HG02798 (cell line): ENCODE measurements at regions not wholly inside any gene's neighbourhood (a gene's known extent, or its start where the extent isn't known, plus 50 kb on each side); places are given as distances from the start of the nearest gene placed in this dataset.
"Not testable (repeated sequence)": the region's sequence is repeated elsewhere in the genome, so short reads cannot be mapped to it uniquely, and the experiment has no call there.

Experiments
- ATAC-seq: cut with Tn5 transposase; IDR thresholded peaks from one replicate; pipeline ENCODE4 v1.9.1; 2021; ENCODE audit warnings: mild to moderate bottlenecking; ENCODE audit not compliant: unreplicated experiment, poor library complexity

DNA sequence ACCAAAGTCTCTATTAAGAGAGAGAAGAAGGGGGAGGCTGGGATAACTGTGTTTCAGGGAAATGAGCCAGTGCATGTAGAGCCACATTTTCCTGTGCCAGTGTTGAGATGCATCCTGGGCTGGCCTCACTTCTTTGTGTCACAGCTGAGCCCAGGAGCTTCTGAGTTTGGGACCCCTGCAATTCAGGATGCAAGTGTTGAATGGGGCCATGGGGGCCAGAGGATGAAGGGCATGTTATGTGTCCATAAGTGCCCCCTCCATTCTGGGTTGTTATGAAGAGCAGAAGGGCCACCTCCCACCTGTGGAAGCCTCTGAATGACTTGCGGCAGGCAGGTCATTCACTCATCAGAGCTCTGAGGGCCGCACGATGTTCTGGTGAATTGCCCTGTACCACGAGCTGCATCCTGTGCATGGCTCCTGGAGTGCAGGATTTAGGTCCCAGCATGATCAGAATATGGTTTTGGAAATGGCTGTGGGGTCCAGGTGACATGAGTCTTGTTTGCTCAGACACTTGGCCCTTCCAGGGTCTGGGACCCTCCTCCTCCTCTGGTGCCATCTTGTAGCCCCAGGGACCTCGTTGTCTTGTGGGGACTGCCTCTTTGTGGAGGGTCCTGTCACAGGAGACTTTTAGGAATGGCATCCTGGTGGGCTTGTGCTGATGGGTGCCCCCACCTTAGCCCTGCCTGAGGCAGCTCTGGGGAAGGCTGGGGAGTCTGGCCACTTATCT, 115.4 kb upstream of the PITX1 start:
- ATAC-seq, result no peak

DNA sequence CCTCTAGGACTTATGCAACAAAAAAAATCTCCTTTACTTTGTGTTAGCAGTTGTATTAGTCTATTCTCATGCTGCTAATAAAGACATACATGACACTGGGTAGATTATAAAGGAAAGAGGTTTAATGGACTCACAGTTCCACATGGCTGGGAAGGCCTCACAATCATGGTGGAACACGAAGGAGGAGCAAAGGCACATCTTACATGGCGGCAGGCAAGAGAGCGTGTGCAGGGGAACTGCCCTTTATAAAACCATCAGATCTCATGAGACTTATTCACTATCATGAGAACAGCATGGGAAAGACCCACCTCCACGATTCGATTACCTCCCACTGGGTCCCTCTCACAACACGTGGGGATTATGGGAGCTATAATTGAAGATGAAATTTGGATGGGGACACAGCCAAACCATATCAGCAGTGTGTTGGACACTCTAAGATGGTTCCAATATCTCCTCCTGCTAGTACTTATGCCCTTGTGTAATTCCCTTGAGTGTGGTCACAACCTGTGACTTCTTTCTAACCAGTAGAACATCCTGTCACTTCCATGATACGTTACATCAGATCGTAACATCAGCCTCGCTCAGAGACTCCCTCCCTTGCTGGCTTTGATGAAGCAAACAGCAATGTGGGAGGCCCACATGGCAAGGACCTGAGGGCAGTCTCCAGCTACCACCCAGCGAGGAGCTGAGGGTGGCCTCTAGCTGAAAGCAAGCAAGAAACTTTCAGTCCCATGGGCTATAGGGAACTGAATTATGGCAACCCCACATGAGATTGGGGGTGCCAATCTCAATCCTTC, 113.5 kb upstream of the PITX1 start:
- ATAC-seq, result no peak

DNA sequence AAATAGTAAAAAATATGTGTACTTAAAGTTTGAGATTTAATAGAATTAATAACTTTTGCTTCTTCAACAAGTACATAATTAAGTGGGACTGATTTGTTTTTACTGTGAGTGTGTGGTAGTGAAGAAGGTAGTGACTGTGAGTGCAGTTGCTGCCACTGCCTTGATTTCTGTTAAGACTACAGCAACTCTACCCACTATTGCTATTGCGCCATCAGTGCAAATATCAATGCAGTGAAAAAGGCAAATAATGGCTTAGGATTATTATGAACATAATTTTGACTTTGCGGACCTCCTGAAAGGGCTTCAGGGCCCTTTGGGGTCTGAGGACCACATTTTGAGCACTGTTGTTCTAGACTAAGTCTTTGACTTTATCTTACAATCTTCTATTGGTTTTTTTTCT, 112.0 kb upstream of the PITX1 start:
- ATAC-seq, result no peak

DNA sequence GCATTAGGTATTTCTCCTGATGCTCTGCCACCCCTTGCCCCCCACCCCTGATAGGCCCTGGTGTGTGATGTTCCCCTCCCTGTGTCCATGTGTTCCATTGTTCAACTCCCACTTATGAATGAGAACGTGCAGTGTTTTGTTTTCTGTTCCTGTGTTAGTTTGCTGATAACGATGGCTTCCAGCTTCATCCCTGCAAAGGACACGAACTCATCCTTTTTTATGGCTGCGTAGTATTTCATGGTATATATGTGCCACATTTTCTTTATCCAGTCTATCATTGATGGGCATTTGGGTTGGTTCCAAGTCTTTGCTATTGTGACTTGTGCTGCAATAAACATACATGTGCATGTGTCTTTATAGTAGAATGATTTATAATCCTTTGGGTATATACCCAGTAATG, 109.7 kb upstream of the PITX1 start:
- not testable (repeated sequence) for ATAC-seq

DNA sequence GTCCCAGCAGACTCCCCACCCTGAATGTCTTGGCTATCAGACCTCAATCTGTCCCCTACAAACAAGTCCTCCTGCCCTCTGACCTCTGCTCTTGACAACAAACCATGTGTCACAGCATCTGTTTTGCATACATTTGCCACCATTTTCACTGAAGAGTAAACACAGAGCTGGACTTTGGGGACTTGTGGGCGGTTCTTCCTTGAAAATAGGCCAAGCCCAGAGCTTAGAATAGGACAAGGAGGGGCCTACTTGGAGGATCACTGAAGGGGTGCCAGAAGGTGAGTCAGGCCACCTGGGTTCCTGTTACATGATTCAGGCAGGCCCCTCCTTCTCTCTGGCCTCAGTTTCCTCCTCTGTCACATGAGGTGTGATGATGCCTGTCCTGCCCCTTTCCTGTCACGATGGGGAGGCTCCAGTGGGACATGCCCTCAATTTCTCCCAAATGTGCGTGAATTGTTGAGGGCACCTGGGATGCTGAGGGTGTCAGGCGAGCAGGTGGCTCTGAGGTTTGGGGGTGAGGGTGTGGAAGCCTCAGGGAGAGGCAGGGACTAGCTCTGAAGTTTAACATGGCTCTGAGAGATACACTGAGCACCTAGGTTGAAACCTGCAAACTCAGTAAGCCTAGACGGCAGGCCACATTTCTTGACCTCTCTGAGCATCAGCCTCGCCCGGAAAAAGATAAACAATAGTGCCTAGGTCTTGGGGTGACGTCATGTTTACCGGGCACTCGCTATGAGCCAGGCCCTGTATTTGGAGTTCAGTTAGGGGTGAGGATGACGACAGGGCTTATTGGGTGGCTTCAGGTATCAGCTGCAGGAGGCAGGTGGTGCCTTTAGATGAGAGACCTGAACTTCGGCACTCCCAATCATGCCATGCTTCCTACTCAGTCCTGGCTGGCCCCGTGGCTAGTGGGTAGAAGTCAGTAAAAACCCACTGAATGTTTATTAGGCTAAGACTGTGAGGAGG, 107.6 kb upstream of the PITX1 start:
- ATAC-seq, result no peak

GRCh38 chr5:135140446-135141204, 106.6 kb upstream of the PITX1 start:
- no peak for ATAC-seq

DNA sequence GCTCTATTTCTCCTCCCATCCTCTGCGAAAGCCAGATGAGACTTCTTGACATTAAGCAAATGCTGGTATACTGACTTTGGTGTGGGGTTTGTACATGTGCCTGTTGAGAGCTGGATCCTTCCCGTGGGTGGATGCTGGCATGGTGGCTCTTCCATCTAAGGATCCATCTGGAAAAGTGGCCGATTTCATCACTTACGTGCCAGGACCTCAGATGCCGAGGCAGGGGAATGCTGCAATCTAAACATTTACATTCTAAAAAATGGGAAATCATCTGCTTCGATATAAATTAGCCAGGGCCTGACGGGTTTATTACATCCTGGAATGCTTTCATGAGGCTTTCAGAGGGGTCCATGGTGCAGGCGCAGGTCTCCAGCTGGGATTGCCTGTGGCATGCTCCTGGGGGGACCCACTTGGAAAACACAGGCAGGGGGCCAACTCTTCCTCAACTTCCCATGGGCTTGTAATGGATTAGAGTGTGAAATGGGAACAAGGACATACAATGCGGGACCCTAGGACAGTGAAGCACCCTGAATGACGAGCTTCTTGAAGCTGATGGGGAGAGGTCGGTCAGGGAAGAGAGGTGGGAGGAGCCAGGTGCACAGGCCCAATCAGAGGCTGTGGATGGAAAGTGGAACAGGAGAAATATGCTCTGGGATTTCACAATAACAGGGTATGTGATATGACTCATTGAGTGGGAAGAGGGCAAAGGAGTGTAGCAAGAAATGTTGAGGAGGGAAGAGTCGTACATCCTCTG, 105.5 kb upstream of the PITX1 start:
- ATAC-seq, result no peak

DNA sequence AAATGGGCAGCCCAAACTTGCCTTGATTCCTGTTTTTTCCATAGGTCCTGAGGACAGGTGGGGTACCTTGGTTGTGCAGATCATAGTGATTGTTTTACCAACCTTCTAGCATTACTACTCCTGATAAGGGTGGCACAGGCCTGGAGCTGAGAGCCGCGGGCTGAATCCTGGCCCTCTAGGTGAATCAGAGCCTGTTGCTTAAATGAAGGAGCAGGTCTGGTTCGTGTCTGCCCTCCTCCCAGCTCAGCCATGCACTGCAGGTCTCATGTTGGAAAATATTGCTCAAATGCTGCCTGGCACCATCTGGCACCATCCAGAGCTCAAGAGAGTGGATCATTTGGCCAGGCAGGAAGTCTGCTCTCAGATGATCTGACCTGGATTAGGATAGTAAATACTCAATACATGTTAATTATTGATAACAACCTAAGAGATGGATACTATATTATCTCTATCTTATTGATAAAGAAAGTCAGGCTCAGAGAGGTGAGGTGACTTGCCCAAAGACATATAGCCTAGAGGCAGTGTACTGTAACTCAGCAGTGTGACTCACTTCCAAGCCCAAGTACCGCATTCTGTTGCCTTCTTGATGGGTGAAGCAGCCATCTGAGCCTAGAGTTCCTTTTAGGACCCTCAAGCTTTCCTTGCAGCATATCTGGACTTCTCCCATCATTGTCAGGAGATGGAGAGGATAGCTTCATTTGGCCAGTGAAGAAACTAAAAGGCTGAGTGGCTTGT, 104.3 kb upstream of the PITX1 start:
- no peak for ATAC-seq

- ATAC-seq, result no peak
Measured at GRCh38 chr5:135137146-135137915, 103.3 kb upstream of the PITX1 start.

DNA sequence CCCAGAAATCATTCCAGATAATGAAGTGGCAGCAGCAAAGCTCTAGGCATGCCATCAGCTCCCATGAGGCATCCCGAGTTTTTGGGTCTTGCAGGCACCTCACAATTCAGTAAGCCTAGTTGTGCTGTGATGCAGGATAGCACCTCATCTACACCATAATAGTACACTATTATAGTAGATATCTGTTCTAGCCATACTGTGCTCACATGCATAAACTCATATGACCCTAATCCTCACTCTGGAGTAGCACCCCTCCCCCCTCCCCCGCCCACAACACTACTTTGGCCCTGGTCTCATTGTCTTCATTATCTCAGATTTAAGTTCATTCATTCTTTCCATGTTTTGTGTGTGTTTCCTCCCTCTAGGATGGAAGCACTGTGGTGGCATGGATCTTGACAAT, 102.5 kb upstream of the PITX1 start:
- ATAC-seq, result no peak

GRCh38 chr5:135135530-135136226, 101.7 kb upstream of the PITX1 start:
- ATAC-seq, result no peak

- no peak for ATAC-seq
Measured at GRCh38 chr5:135134691-135135381, 100.8 kb upstream of the PITX1 start.

DNA sequence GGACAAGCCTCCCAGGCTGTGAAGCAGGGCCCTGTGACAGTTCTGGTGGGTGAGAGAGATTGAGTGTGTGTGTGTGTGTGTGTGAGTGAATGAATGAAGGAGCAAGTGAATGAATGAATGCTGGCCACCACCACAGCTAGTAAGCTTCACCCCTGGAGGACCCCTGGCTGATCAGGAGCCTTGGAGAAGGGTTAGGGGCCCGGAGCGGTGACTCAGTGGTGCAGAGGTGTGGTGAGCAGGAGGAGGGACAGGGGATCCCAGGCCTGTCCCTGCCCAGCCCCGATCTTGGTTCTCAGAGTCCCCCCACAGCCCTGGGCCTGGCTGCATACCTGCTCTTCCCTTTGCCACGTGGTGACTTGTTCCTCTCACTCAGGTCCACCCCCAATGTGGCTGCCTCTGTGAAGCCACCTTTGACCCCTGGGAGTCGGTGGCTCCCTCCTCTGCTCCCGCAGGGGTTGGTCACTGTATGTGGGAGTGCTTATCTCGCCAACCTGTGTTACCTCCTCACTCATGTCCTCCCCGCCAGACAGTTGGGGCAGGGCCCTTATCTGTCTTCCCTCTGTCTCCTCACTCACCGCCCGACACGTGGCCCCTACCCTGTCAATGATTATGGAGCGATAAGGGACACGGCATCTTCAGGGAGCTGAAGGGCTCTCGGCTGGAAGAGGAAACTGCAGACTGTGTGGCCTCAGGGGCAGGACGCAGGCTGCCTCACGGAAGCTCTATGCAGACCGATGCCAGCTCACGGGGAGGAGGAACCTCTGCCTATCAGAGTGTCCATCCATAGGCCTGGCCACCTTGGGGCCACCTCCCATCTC, 99.9 kb upstream of the PITX1 start:
- ATAC-seq, result no peak

DNA sequence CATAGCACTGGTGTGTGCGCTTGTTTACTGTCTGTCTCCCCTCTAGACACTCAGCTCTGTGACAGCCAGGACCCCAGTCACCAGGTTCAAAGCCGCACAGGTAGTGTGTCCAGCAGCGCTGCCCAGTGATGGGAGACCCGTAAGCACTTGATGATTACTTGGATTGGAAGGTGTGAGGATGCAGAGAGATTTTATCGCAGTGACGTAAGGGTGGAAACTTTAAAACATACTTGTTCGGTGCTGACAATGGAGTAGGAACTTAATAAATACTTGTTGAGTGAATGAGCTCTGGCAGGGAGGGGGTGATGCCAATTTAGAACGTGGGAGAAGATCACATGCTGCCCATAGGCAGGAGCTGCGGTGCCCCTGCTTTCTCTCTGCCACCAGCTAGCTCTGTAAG, 99.2 kb upstream of the PITX1 start:
- ATAC-seq, result no peak

DNA sequence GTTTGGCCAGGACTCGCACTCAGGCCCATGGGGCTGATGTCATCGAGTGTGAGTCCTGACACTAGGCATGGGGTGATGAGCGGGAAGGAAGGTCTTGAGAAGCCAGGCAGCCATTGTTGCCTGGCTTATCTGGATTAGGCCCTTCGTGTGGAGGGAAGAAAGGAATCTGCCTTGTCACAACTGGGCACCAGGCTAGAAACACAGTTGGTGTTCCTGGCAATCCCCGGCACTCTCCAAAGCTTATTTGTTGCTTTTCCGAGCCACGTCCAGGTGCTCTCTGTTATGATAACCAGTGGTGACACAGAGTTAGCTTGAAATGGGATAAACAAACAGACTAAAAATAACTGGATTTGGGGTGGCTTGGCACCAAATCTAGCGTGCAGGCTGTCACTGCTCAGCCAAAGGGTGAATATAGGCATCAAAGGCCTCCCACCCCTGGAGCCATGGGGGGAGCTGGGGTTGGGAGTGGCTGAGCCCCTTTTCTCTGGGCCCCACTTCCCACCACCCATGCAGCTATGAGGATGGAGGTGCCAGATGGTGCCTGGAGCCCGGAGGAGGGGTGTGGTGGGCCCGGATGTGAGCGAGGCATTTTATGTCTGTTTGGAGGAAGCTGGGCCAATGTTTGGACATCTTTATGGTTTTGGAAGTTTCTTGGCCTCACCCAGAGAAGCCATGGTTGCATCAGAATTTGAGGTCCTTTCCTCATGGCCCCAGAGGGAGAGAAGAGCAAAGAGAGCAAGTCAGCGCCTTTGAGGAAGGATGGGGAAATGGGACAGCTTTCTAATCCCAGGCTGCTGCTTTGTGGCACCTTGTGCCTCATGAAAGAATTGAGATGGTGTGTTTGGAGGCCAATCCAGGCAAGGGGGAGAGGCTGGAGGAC, 98.0 kb upstream of the PITX1 start:
- no peak for ATAC-seq
